HepG2 (cell line): ENCODE measurements at regions not wholly inside any gene's neighbourhood (a gene's known extent, or its start where the extent isn't known, plus 50 kb on each side); places are given as distances from the start of the nearest gene placed in this dataset.

Source experiments
- NR3C1 ChIP-seq: sonication (generic); formaldehyde crosslinking; IDR thresholded peaks from 2 replicates; pipeline ENCODE4 v1.4.0; 2020; ENCODE audit warnings: missing genetic modification reagents
- TOE1 ChIP-seq: sonication (generic); formaldehyde crosslinking; IDR thresholded peaks from 2 replicates; pipeline ENCODE4 v1.4.0; 2020; ENCODE audit warnings: mild to moderate bottlenecking, missing genetic modification reagents

DNA sequence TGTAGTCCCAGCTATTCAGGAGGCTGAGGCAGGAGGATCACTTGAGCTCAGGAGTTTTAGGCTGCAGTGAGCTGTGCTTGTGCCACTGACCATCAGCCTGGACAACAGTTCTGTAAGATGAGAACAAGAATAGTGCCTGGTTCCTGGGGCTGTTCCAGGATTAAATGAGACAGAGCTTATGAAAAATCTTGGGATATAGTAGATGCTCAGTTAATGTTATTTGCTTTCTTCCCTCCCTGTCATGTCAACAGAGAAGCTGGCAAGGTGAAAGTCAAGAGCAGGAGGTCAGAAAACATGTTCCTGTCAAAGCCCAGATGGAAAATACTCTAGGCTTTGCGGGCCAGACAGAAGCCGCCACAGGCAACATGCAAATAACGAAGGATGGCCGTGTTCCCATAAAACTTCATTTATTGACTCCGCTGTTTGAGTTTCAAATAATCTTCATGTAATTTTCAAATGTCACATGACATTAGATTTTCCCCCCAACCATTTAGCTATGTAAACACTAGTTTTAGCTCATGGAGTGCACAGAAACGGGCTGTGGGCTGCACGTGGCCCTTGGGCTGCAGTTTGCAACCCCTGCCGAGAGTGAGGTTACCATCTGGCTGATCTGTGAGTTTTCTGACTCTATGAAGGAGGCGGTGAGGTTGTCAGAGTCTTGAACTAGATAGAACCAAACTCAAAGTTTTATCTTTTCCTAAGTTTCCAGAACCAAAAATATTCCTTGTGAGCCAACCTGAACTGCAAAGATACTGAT lies 63.4 kb upstream of the PMEPA1 start:
- no peak for TF ChIP-seq NR3C1 (CRISPR knock-in tag)
- TF ChIP-seq TOE1 (CRISPR knock-in tag) = no peak
